Karpas-422 (cell line): ENCODE measurements at regions not wholly inside any gene's neighbourhood (a gene's known extent, or its start where the extent isn't known, plus 50 kb on each side); places are given as distances from the start of the nearest gene placed in this dataset.
A peak's percentile ranks its signal among the peaks of the same experiment; 100 is the strongest.

Experiments used
- DNase-seq: peaks from one replicate; pipeline ENCODE4 v3.0.0-alpha.2; 2015
- H2AFZ ChIP-seq: fragments of 200-600 bp; sonication (generic); 2 replicates; pipeline ENCODE4 v1.6.1; 2014; ENCODE audit warnings: antibody characterized with exemption, low read length, mixed read lengths
- H3K27ac ChIP-seq: fragments of 200-600 bp; sonication (generic); 2 replicates; pipeline ENCODE4 v1.5.1; 2014; ENCODE audit warnings: mild to moderate bottlenecking, low read length, moderate library complexity
- H3K27me3 ChIP-seq: fragments of 200-600 bp; sonication (generic); 2 replicates; pipeline ENCODE4 v1.6.1; 2014; ENCODE audit warnings: low read length, mixed read lengths
- H3K36me3 ChIP-seq: fragments of 200-600 bp; sonication (generic); 2 replicates; pipeline ENCODE4 v1.6.1; 2014; ENCODE audit warnings: low read length, mixed read lengths; ENCODE audit not compliant: insufficient read depth
- H3K4me1 ChIP-seq: fragments of 200-600 bp; sonication (generic); 2 replicates; pipeline ENCODE4 v1.6.1; 2014; ENCODE audit warnings: mild to moderate bottlenecking, low read length, mixed read lengths
- H3K4me2 ChIP-seq: fragments of 200-600 bp; sonication (generic); 2 replicates; pipeline ENCODE4 v1.6.1; 2014; ENCODE audit warnings: low read length, low read depth, mild to moderate bottlenecking; ENCODE audit not compliant: poor library complexity, severe bottlenecking
- H3K4me3 ChIP-seq: fragments of 200-600 bp; sonication (generic); 2 replicates; pipeline ENCODE4 v1.5.1; 2014; ENCODE audit warnings: mild to moderate bottlenecking, antibody characterized with exemption, low read length, mixed read lengths
- H3K79me2 ChIP-seq: fragments of 200-600 bp; sonication (generic); 2 replicates; pipeline ENCODE4 v1.6.1; 2014; ENCODE audit warnings: mild to moderate bottlenecking, low read length, mixed read lengths
- H3K9ac ChIP-seq: fragments of 200-600 bp; sonication (generic); 2 replicates; pipeline ENCODE4 v1.6.0; 2014; ENCODE audit warnings: low read length
- H3K9me2 ChIP-seq: fragments of 200-600 bp; sonication (generic), shearing (Covaris generic); replicated peaks from 2 replicates; pipeline ENCODE4 v1.6.0; 2014; ENCODE audit warnings: mild to moderate bottlenecking, low read length, moderate library complexity; ENCODE audit not compliant: insufficient read depth
- H3K9me3 ChIP-seq: fragments of 300-700, 200-600 bp; sonication (generic); 2 replicates; pipeline ENCODE4 v1.6.1; 2014; ENCODE audit warnings: low read length, mixed read lengths
- H4K20me1 ChIP-seq: fragments of 200-600 bp; sonication (generic); 2 replicates; pipeline ENCODE4 v1.6.1; 2014; ENCODE audit warnings: mild to moderate bottlenecking, antibody characterized with exemption, low read length, low read depth; ENCODE audit not compliant: insufficient read depth

DNA sequence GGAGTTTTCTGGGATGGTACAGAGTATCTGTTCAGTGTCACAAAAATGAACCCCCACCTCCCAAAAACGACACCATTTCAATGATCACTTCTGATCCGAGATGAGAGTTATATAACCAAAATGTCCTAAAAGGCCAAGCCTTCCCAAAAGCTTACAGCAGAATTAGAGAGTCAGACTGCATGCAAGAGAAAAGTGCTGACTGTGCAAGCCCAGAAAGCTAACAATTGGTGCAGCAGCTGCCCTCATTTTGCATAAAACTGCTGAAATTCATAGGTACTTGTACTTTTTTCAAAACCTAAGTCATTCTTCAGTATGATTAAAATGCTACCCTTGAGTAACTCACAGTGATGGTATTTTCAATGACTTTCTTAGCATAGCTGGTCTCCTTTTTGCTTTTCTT lies 819.6 kb upstream of the ARGLU1 start:
- H3K9ac ChIP-seq = no peak overlapping the region
- no peak for DNase-seq
- no peaks in the 10 kb centered on the region for H3K4me1 ChIP-seq
- H3K4me2 ChIP-seq = no peak overlapping the region
- no peaks in the 10 kb centered on the region for H4K20me1 ChIP-seq
- no peak overlapping the region for H2AFZ ChIP-seq
- H3K36me3 ChIP-seq = no peaks in the 10 kb centered on the region
- H3K27me3 ChIP-seq = no peaks in the 10 kb centered on the region
- H3K79me2 ChIP-seq = no peaks in the 10 kb centered on the region
- no peak overlapping the region for H3K27ac ChIP-seq
- no peak overlapping the region for H3K4me3 ChIP-seq
- no peaks in the 10 kb centered on the region for H3K9me2 ChIP-seq
- peaks cover 20% of the 10 kb centered on the region for H3K9me3 ChIP-seq

DNA sequence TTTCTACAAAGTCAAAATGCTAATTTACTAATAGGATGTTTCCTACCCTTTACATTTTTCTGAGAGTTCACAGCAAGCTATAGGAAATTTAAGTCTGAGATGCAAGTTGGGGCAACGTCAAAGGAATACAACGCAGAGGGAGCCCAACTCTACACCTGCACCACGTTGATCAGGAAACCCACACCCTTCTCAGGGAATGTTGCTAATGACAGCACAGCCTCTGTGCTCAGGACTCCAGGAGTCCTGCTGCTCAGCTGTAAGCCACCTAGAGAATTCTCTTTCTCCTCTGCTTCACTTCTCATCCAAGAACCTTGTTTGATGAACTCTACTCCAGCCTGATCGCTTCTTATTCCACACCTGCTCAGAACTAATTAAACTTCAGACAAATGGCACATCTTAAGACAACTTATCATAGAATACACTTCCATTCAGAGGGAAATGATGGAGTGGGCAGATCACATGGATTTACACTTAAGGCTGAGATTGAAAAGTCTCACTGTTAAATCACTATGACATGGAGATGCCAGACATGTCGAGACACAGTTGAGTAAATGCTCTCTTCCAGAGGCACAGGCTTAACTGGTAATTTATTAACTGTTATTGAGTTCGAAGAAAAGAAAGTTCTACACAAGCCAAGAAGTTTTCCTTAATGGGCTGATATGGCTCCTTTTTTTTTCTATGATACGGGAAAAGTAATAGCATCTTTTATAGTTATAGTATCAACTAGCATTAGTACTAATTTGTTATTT lies 811.6 kb upstream of the ARGLU1 start:
- H3K9ac ChIP-seq = no peak overlapping the region
- DNase-seq = no peak
- no peaks in the 10 kb centered on the region for H3K36me3 ChIP-seq
- no peaks in the 10 kb centered on the region for H3K79me2 ChIP-seq
- H3K27me3 ChIP-seq = no peaks in the 10 kb centered on the region
- no peaks in the 10 kb centered on the region for H3K4me1 ChIP-seq
- H3K4me3 ChIP-seq = no peak overlapping the region
- H3K4me2 ChIP-seq = no peak overlapping the region
- H2AFZ ChIP-seq = no peak overlapping the region
- peaks cover 21% of the 10 kb centered on the region for H3K9me3 ChIP-seq
- no peaks in the 10 kb centered on the region for H3K9me2 ChIP-seq
- no peaks in the 10 kb centered on the region for H4K20me1 ChIP-seq
- no peak overlapping the region for H3K27ac ChIP-seq

DNA sequence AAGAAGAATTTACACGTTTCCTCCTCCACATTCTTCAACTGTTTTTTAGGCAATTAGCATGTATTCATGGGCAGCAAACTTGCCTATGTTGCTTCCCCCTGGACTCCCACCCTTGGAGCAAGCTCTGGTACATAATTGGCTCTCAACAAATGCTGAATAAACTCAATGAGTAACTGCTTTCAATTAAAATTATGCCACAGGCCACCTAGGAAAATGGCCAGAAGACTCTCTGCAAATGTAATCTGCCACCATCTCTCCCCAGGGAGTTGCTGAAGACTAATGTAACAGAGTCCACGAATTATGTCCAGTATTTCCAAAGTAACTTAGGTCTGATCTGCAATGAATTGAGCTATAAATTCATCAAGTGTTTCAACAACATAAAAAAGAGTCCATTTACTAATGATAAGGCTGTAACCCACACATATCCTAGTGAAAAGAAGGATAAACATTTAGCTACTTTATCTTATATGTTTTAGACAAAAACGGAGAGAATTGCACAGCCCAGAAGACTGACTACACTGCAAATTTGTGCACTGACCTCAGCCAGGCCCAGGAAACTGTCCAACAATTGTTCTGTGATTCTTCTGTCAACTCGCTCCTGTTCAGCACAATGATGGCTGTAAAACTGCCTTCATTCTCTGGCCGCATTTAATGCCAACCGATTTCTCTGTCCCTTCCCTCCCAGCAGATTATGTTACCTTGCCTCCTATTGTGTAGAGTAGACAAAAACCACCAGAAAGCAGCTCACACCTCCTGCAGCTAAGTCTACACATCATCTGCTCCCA lies 808.6 kb upstream of the ARGLU1 start:
- DNase-seq = no peak
- H3K9ac ChIP-seq = no peak overlapping the region
- H3K27ac ChIP-seq = no peak overlapping the region
- no peaks in the 10 kb centered on the region for H3K79me2 ChIP-seq
- no peaks in the 10 kb centered on the region for H3K27me3 ChIP-seq
- H2AFZ ChIP-seq = no peak overlapping the region
- no peak overlapping the region for H3K4me3 ChIP-seq
- H3K9me3 ChIP-seq = peaks cover 3% of the 10 kb centered on the region; the same call in 1 of the 2 replicates
- no peak overlapping the region for H3K4me2 ChIP-seq
- H3K36me3 ChIP-seq = no peaks in the 10 kb centered on the region
- no peaks in the 10 kb centered on the region for H3K9me2 ChIP-seq
- no peaks in the 10 kb centered on the region for H3K4me1 ChIP-seq
- H4K20me1 ChIP-seq = no peaks in the 10 kb centered on the region

DNA sequence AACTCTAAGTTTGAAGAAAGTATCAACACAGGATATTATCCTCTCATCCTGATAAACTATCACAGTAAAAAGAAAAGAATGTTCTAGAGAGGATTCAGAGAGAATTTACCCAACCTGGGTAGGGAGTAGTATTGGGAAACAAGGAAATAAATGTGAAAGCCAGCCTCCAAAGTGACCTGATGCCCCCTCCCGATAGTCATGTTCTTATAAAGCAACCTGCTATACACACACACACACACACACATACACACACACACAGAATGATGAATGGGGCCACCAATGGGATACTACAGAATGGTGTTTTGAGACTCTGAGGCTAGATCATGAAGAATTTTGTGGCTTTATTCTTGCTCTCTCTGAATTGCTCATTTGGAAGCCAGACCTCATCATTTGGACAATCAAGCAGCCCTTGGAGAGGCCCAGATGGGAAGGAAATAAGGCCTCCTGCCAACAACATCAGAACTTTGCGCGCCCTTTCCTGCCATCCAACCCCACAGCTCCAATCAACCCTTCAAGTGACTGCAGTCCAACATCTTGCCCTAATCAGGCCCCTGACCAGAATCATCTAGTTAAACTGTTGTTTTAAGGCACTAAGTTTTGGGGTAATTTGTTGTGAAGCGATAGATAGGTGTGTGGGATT lies 807.9 kb upstream of the ARGLU1 start:
- no peaks in the 10 kb centered on the region for H3K4me1 ChIP-seq
- H2AFZ ChIP-seq = no peak overlapping the region
- H3K9ac ChIP-seq = no peak overlapping the region

DNA sequence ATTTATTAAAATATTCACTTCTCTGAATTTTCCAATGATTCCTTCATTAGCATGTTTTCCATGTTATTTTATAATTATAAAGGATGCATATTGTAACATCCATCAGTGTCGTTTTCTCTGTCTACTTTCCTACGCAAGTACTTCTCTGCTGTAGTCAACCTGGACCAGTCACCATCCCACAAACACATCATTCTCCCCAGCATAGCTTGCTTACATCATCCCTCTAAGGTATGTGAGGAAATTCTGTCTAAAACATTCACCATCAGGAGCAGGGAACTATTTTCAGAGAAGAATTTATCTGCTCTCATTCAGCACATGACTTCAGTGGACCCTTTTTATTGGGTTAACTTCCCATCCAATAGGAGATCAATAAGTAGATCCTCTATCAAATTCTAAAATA lies 806.1 kb upstream of the ARGLU1 start:
- no peak overlapping the region for H3K4me2 ChIP-seq
- no peak overlapping the region for H2AFZ ChIP-seq
- no peaks in the 10 kb centered on the region for H3K9me3 ChIP-seq
- H3K4me1 ChIP-seq = no peaks in the 10 kb centered on the region
- H3K27me3 ChIP-seq = no peaks in the 10 kb centered on the region
- no peaks in the 10 kb centered on the region for H3K79me2 ChIP-seq
- no peak overlapping the region for H3K27ac ChIP-seq
- H3K4me3 ChIP-seq = no peak overlapping the region
- DNase-seq = no peak
- no peaks in the 10 kb centered on the region for H3K36me3 ChIP-seq
- no peak overlapping the region for H3K9ac ChIP-seq
- no peaks in the 10 kb centered on the region for H4K20me1 ChIP-seq
- H3K9me2 ChIP-seq = no peaks in the 10 kb centered on the region

More for the DNA sequence above, 807.9 kb upstream of the ARGLU1 start:
- no peaks in the 10 kb centered on the region for H4K20me1 ChIP-seq
- no peaks in the 10 kb centered on the region for H3K79me2 ChIP-seq
- no peaks in the 10 kb centered on the region for H3K9me2 ChIP-seq
- no peaks in the 10 kb centered on the region for H3K27me3 ChIP-seq
- H3K27ac ChIP-seq = no peak overlapping the region
- DNase-seq = no peak
- peaks cover 3% of the 10 kb centered on the region; the same call in 1 of the 2 replicates for H3K9me3 ChIP-seq
- H3K4me2 ChIP-seq = no peak overlapping the region
- H3K4me3 ChIP-seq = no peak overlapping the region
- H3K36me3 ChIP-seq = no peaks in the 10 kb centered on the region

DNA sequence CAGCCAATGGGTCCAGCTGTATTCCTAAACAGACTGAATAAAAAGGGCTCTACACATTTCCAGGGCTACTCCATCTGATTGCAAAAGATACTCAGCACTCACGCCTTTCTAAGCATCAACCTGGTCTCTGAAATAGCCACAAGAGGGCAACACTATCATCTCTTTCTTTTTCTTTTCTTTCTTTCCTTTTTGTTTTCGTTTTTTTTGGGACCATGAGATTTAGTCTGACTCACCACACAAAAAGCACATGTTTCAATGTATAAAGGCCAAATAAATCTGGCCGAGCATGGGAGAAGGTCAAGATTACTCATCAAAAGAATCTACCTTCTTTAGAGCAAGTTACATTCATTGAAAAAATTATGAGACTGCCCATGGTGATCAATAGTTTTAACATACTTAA lies 805.6 kb upstream of the ARGLU1 start:
- Histone ChIP-seq H3K79me2 (no peaks in the 10 kb centered on the region), H3K9ac (no peak overlapping the region), H3K9me3 (0 out of 2 replicates have a peak, but pooled peaks cover 4% of the 10 kb centered on the region), H3K4me3 (no peak overlapping the region), H3K27me3 (no peaks in the 10 kb centered on the region), H3K9me2 (no peaks in the 10 kb centered on the region), H4K20me1 (no peaks in the 10 kb centered on the region), H3K27ac (no peak overlapping the region), H3K4me1 (no peaks in the 10 kb centered on the region), H3K4me2 (no peak overlapping the region), H3K36me3 (no peaks in the 10 kb centered on the region), H2AFZ (no peak overlapping the region)
- DNase-seq = peak; percentile 41

DNA sequence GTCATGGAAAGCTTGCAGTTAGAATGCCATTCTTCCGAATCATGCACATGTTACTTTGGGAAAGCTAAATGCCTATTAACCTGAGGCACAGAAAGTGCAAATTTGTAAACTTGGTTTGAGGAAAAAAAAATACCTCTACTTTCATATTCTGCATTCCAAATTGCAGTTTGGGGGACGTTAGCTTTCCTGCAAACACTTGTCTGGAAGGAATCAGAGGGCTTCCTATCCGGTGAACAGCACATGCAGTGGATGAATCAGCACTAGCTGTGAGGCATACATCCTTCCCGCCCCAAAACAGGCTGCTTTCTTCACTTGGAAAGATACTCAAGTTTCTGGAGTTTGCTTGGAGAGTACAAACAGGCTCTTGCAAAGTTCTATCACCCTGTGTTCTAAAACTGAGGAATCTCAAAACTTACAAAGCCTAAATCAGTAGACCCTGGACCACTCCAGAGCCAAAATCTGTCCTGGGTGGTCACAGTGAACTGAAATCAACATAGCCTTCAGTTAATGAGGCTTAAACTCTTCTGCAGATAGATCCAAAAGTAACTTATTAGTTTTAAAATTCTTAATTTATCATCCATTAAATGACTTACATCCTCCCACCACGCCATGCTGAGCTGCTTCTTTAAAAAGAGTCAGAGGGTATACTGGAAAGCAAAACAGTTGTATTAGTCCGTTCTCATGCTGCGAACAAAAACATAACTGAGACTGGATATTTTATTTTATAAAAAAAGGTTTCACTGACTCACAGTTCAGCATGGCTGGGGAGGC lies 802.3 kb upstream of the ARGLU1 start:
- Histone ChIP-seq H3K27me3 (no peaks in the 10 kb centered on the region), H3K9me3 (0 out of 2 replicates have a peak, but pooled peaks cover 4% of the 10 kb centered on the region), H3K4me2 (no peak overlapping the region), H4K20me1 (no peaks in the 10 kb centered on the region), H3K4me1 (no peaks in the 10 kb centered on the region), H3K9me2 (no peaks in the 10 kb centered on the region), H2AFZ (no peak overlapping the region), H3K79me2 (no peaks in the 10 kb centered on the region), H3K27ac (no peak overlapping the region), H3K4me3 (no peak overlapping the region), H3K36me3 (no peaks in the 10 kb centered on the region), H3K9ac (no peak overlapping the region)
- no peak for DNase-seq
